SK-N-SH (cell line): ENCODE measurements at regions not wholly inside any gene's neighbourhood (a gene's known extent, or its start where the extent isn't known, plus 50 kb on each side); places are given as distances from the start of the nearest gene placed in this dataset.

ENCODE experiments used
- CTCF ChIA-PET: fragments of 300-600, 350-600 bp; formaldehyde crosslinking; extraction: SDS; loops from one replicate; lab custom pipeline; 2021; lab: Yijun Ruan, JAX
- POLR2A ChIA-PET: fragments of 350-600 bp; sonication (Branson Sonifier 250); formaldehyde crosslinking; extraction: SDS; loops from one replicate; lab custom pipeline; 2020; ENCODE audit warnings: antibody characterized with exemption, inconsistent platforms; lab: Yijun Ruan, JAX
- DNase-seq: peaks from one replicate; pipeline ENCODE4 v3.0.0; 2012
- H2AFZ ChIP-seq: fragments of 200-600 bp; sonication (generic); 2 replicates; pipeline ENCODE4 v1.8.1; 2016; ENCODE audit warnings: antibody characterized with exemption, mild to moderate bottlenecking, low read depth
- H3F3A ChIP-seq: fragments of 200-600 bp; sonication (generic); replicated peaks from 2 replicates; pipeline ENCODE3; 2016; ENCODE audit warnings: antibody characterized with exemption, mild to moderate bottlenecking; ENCODE audit not compliant: insufficient read depth
- H3K27ac ChIP-seq, 2 experiments: fragments of 200-500 bp in 1 of 2; fragments of 200-600 bp in 1 of 2; sonication (Bioruptor generic) in 1 of 2; sonication (generic), shearing (Covaris generic) in 1 of 2; 2 replicates each; pipeline versions ENCODE4 v1.5.1 to v1.6.1; 2014 to 2016; ENCODE audit warnings: low read depth in 2 of 2, inconsistent platforms in 1 of 2, low read length in 1 of 2, mild to moderate bottlenecking in 1 of 2, mixed read lengths in 1 of 2
- H3K27me3 ChIP-seq: fragments of 200-600 bp; sonication (generic), shearing (Covaris generic); 2 replicates; pipeline ENCODE4 v1.6.1; 2016; ENCODE audit warnings: mixed run types; ENCODE audit not compliant: insufficient read depth
- H3K36me3 ChIP-seq, 2 experiments: fragments of 200-500 bp in 1 of 2; fragments of 200-600 bp in 1 of 2; sonication (Bioruptor generic) in 1 of 2; sonication (generic) in 1 of 2; replicated peaks in 1 of 2; 2 replicates each; pipeline versions ENCODE3 to v1.5.1; 2014 to 2016; ENCODE audit warnings: low read length in 1 of 2, mild to moderate bottlenecking in 1 of 2; ENCODE audit not compliant: insufficient read depth in 2 of 2, control insufficient read depth in 1 of 2
- H3K4me1 ChIP-seq, 2 experiments: fragments of 200-500 bp in 1 of 2; fragments of 200-600 bp in 1 of 2; sonication (Bioruptor generic) in 1 of 2; sonication (generic), shearing (Covaris generic) in 1 of 2; 2 replicates each; pipeline versions ENCODE4 v1.5.1 to v1.6.1; 2014 to 2016; ENCODE audit warnings: low read depth in 1 of 2, low read length in 1 of 2, mixed run types in 1 of 2; ENCODE audit not compliant: insufficient read depth in 2 of 2, control insufficient read depth in 1 of 2
- H3K4me2 ChIP-seq: fragments of 200-600 bp; sonication (generic), shearing (Covaris generic); 2 replicates; pipeline ENCODE4 v1.6.1; 2017; ENCODE audit warnings: mixed run types
- H3K4me3 ChIP-seq, 2 experiments: fragments of 200-500 bp in 1 of 2; fragments of 200-600 bp in 1 of 2; sonication (Bioruptor generic) in 1 of 2; sonication (generic), shearing (Covaris generic) in 1 of 2; 2 replicates each; pipeline versions ENCODE4 v1.5.1 to v1.8.1; 2014 to 2016; ENCODE audit warnings: low read depth in 2 of 2, inconsistent platforms in 1 of 2, low read length in 1 of 2, mild to moderate bottlenecking in 1 of 2, mixed read lengths in 1 of 2, moderate library complexity in 1 of 2
- H3K79me2 ChIP-seq: fragments of 200-600 bp; sonication (generic); 2 replicates; pipeline ENCODE4 v1.8.1; 2017; ENCODE audit warnings: mild to moderate bottlenecking; ENCODE audit not compliant: insufficient read depth
- H3K9ac ChIP-seq: fragments of 200-600 bp; sonication (generic); 2 replicates; pipeline ENCODE4 v1.6.1; 2017; ENCODE audit warnings: mixed run types
- H3K9me2 ChIP-seq: fragments of 200-600 bp; sonication (generic); 2 replicates; pipeline ENCODE4 v1.6.1; 2017; ENCODE audit warnings: mixed run types
- H3K9me3 ChIP-seq: fragments of 200-600 bp; sonication (generic); 2 replicates; pipeline ENCODE4 v1.6.1; 2017; ENCODE audit warnings: mixed run types, mild to moderate bottlenecking, moderate library complexity
- H4K20me1 ChIP-seq: fragments of 200-600 bp; sonication (generic); 2 replicates; pipeline ENCODE4 v1.6.1; 2017; ENCODE audit warnings: mild to moderate bottlenecking, mixed run types; ENCODE audit not compliant: insufficient read depth
- CTCF ChIP-seq: fragments of 200-600 bp; sonication (generic); IDR thresholded peaks from 2 replicates; pipeline ENCODE4 v1.6.1; 2017; ENCODE audit warnings: antibody characterized with exemption, mild to moderate bottlenecking, moderate library complexity
- EZH2phosphoT487 ChIP-seq: fragments of 200-600 bp; sonication (generic); IDR thresholded peaks from 2 replicates; pipeline ENCODE4 v1.6.1; 2017; ENCODE audit warnings: low read depth, mixed run types, mild to moderate bottlenecking, antibody characterized with exemption, moderate library complexity, borderline replicate concordance
- FOSL2 ChIP-seq: IDR thresholded peaks from 2 replicates; pipeline ENCODE4 v1.4.0; 2012; ENCODE audit warnings: low read depth, mild to moderate bottlenecking, moderate library complexity, borderline replicate concordance
- GATA2 ChIP-seq: sonication (generic); formaldehyde crosslinking; IDR thresholded peaks from 2 replicates; pipeline ENCODE4 v1.5.0; 2020; ENCODE audit warnings: mild to moderate bottlenecking, missing genetic modification reagents
- MAX ChIP-seq: IDR thresholded peaks from 2 replicates; pipeline ENCODE4 v1.4.0; 2012; ENCODE audit warnings: low read depth
- MXI1 ChIP-seq: IDR thresholded peaks from 2 replicates; pipeline ENCODE4 v1.6.1; 2012; ENCODE audit warnings: mild to moderate bottlenecking, low read depth, low read length, improper control_type of control experiment
- PBX3 ChIP-seq: IDR thresholded peaks from 2 replicates; pipeline ENCODE4; 2012
- POLR2AphosphoS5 ChIP-seq: IDR thresholded peaks from 2 replicates; pipeline ENCODE4 v1.6.1; 2012; ENCODE audit warnings: low read depth, low read length
- RAD21 ChIP-seq: IDR thresholded peaks from 2 replicates; pipeline ENCODE4 v1.6.1; 2012; ENCODE audit warnings: mild to moderate bottlenecking, low read length
- RCOR1 ChIP-seq: fragments of 150-350 bp; IDR thresholded peaks from 2 replicates; pipeline ENCODE4 v1.6.1; 2017; ENCODE audit warnings: antibody characterized with exemption, low read length
- REST ChIP-seq: IDR thresholded peaks from 2 replicates; pipeline ENCODE4 v1.6.1; 2012; ENCODE audit warnings: mild to moderate bottlenecking, low read depth, low read length, moderate library complexity
- TAF1 ChIP-seq: IDR thresholded peaks from 2 replicates; pipeline ENCODE4 v1.6.1; 2012; ENCODE audit warnings: low read depth, mild to moderate bottlenecking, low read length, moderate library complexity, borderline replicate concordance
- TCF12 ChIP-seq: IDR thresholded peaks from 2 replicates; pipeline ENCODE4 v1.4.0; 2012
- TEAD4 ChIP-seq: IDR thresholded peaks from 2 replicates; pipeline ENCODE4 v1.4.0; 2012; ENCODE audit warnings: mild to moderate bottlenecking, borderline replicate concordance; ENCODE audit not compliant: insufficient read depth
- YY1 ChIP-seq: IDR thresholded peaks from 2 replicates; pipeline ENCODE4 v1.4.0; 2012; ENCODE audit warnings: low read depth, mild to moderate bottlenecking
- ZBTB33 ChIP-seq: IDR thresholded peaks from 2 replicates; pipeline ENCODE4 v1.4.0; 2012; ENCODE audit warnings: low read depth, borderline replicate concordance
- WGBS: methylation state at CpG from one replicate; pipeline ENCODE4 v1.1.6; 2017; ENCODE audit warnings: low lambda C conversion rate; 5-methylcytosine and 5-hydroxymethylcytosine counted together

GRCh38 chr12:84551373-84551772 is 361.2 kb downstream of the SLC6A15 start:
- Histone ChIP-seq H3K27me3 (no peaks in the 10 kb centered on the region), H3K4me2 (no peak overlapping the region), H2AFZ (peak overlapping the region; percentile 67; the same call in 1 of the 2 replicates), H3K9ac (no peak overlapping the region), H3F3A (no peaks in the 10 kb centered on the region), H3K36me3 (peaks cover 0 to 4% of the 10 kb centered on the region in 2 experiments), H4K20me1 (no peaks in the 10 kb centered on the region), H3K79me2 (no peaks in the 10 kb centered on the region), H3K27ac (peak overlapping the region in 1 of 2 experiments; percentile 78; a peak in 1 of 4 replicates), H3K4me3 (no peak overlapping the region), H3K9me3 (no peaks in the 10 kb centered on the region), H3K9me2 (no peaks in the 10 kb centered on the region), H3K4me1 (peaks cover 0 to 6% of the 10 kb centered on the region in 2 experiments; a peak in 1 of 4 replicates)
- POLR2A ChIA-PET, result no interaction called here
- WGBS, result 95% methylated on average over 1 of the region's 1 CpG
- DNase-seq, result no peak
- CTCF ChIA-PET, result no interaction called here
- TF ChIP-seq MXI1, result no peak
- TF ChIP-seq PBX3, result no peak
- no peak for TF ChIP-seq EZH2phosphoT487
- no peak for TF ChIP-seq ZBTB33
- no peak for TF ChIP-seq GATA2
- no peak for TF ChIP-seq POLR2AphosphoS5
- no peak for TF ChIP-seq YY1
- no peak for TF ChIP-seq TCF12
- no peak for TF ChIP-seq FOSL2
- no peak for TF ChIP-seq RCOR1
- no peak for TF ChIP-seq RAD21
- TF ChIP-seq MAX, result no peak
- TF ChIP-seq CTCF, result no peak
- no peak for TF ChIP-seq TEAD4
- TF ChIP-seq REST, result no peak
- no peak for TF ChIP-seq TAF1
